ENCODE measurements at regions not wholly inside any gene's neighbourhood (a gene's known extent, or its start where the extent isn't known, plus 50 kb on each side); places are given as distances from the start of the nearest gene placed in this dataset.

DNA sequence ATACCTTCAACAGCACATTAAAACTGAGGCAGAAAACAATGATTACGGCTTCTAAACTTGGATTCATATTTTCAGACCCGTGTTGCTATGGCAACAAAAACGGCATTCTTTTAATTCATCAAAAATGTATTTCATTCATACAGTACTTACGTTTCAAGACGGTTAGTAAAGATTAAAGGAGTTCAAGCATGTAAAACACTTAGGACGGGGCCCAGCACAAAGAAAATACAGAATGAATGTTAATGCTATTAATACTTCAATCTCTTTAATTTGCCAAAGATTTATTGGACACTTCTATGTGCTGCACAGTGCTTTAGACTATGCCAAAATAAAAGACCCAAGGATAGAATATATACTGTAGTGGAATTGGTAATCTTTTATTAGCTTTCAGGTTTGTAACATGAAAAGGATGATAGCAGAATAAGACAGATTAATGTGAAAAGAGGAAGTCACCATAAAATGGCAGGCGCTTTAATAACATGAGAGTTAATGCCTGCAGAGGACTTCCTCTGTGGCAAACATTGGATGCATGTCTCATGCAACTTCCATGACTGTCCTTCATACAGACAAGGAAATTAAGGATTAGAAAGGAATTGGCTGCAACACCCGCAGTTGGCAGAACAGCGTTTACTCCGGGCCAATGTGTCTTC lies 201.6 kb upstream of the KLF6 start:
- Histone ChIP-seq H3K36me3 (ENCODE audit: control insufficient read depth, insufficient read depth, low read length) (no peaks in the 10 kb centered on the region), H3K4me3 (ENCODE audit: low read depth, low read length) (no peak overlapping the region), H3K4me1 (ENCODE audit: control insufficient read depth, insufficient read depth, low read length) (peaks cover 3% of the 10 kb centered on the region), H3K9me3 (ENCODE audit: control insufficient read depth, insufficient read depth, low read length) (no peaks in the 10 kb centered on the region), H3K27me3 (ENCODE audit: control insufficient read depth, insufficient read depth, low read length) (no peaks in the 10 kb centered on the region), H3K27ac (ENCODE audit: low read depth, low read length) (no peak overlapping the region)
- DNase-seq (ENCODE audit: low read depth in 4 of 6, low spot score in 6 of 6): peak in 4 of 6 donors; percentile 11 to 79 (median 44)
- WGBS (ENCODE audit: insufficient coverage): 68% methylated on average over 4 of the region's 10 CpGs

DNA sequence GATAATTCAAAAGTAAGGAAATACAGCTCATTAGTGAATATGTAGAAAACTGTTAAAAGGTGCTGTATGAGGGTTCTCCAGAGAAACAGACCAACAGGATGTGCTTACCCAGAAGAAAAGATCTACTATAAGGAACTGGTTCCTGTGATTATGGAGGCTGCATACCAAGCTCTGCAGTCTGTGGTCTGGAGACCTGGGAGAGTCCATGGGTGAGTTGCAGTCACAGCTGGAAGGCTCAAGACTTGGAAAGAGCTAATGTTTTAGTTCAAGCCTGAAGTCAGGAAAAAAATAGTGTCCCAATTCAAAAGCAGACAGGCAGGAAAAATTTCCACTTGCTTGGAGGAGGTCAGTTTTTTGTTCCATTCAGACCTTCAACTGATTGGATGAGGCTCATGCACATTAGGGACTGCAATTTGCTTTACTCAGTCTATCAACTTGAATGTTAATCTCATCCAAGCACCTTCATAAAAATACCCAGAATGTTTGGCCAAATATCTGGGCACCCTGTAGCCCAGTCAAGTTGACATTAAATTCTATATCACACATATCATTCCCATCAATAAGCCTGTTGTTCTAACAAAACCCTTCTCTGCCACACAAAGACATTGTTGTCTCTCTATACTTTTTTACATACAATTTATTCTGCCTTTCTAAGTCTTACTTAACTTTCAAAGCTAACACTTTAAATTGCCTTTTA lies 197.9 kb upstream of the KLF6 start:
- H3K9me3 ChIP-seq (ENCODE audit: control insufficient read depth, insufficient read depth, low read length): no peaks in the 10 kb centered on the region
- H3K4me1 ChIP-seq (ENCODE audit: control insufficient read depth, insufficient read depth, low read length): peaks cover 3% of the 10 kb centered on the region
- H3K4me3 ChIP-seq (ENCODE audit: low read depth, low read length): no peak overlapping the region
- no peaks in the 10 kb centered on the region for H3K36me3 ChIP-seq (ENCODE audit: control insufficient read depth, insufficient read depth, low read length)
- H3K27ac ChIP-seq (ENCODE audit: low read depth, low read length): no peak overlapping the region
- no peaks in the 10 kb centered on the region for H3K27me3 ChIP-seq (ENCODE audit: control insufficient read depth, insufficient read depth, low read length)
- DNase-seq (ENCODE audit: low read depth in 4 of 6, low spot score in 6 of 6): no peak

DNA sequence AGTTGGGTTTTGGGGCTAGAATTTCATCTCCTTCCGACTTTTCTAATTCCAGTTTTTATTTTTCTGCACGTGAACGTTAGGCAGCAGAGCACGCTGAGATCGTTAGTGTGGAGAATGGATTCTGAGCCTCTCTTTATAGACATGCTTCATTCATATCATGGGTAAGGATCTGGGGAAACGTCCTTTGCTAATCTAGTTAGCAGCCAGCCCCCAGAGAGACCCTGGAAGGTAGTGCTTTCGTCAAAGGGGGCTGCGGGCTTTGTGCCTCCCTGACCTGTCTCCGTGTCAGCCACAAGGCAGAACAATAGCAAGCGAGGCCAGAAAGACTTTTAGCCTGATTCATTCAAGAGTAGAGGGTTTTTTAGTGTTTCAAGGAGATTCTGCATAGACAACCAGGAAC lies 196.3 kb upstream of the KLF6 start:
- Histone ChIP-seq H3K36me3 (ENCODE audit: control insufficient read depth, insufficient read depth, low read length) (no peaks in the 10 kb centered on the region), H3K27me3 (ENCODE audit: control insufficient read depth, insufficient read depth, low read length) (no peaks in the 10 kb centered on the region), H3K9me3 (ENCODE audit: control insufficient read depth, insufficient read depth, low read length) (no peaks in the 10 kb centered on the region), H3K4me1 (ENCODE audit: control insufficient read depth, insufficient read depth, low read length) (no peaks in the 10 kb centered on the region), H3K27ac (ENCODE audit: low read depth, low read length) (no peak overlapping the region), H3K4me3 (ENCODE audit: low read depth, low read length) (no peak overlapping the region)
- WGBS (ENCODE audit: insufficient coverage): 31% methylated on average over 7 of the region's 10 CpGs
- DNase-seq (ENCODE audit: low read depth in 4 of 6, low spot score in 6 of 6): peak in 1 of 6 donors; percentile 49

GRCh38 chr10:3980660-3981059 lies 195.7 kb upstream of the KLF6 start:
- DNase-seq (ENCODE audit: low read depth in 4 of 6, low spot score in 6 of 6): no peak
- no peaks in the 10 kb centered on the region for H3K27me3 ChIP-seq (ENCODE audit: control insufficient read depth, insufficient read depth, low read length)
- H3K4me3 ChIP-seq (ENCODE audit: low read depth, low read length): no peak overlapping the region
- H3K4me1 ChIP-seq (ENCODE audit: control insufficient read depth, insufficient read depth, low read length): no peaks in the 10 kb centered on the region
- no peaks in the 10 kb centered on the region for H3K9me3 ChIP-seq (ENCODE audit: control insufficient read depth, insufficient read depth, low read length)
- H3K36me3 ChIP-seq (ENCODE audit: control insufficient read depth, insufficient read depth, low read length): no peaks in the 10 kb centered on the region
- no peak overlapping the region for H3K27ac ChIP-seq (ENCODE audit: low read depth, low read length)
- WGBS (ENCODE audit: insufficient coverage): no CpG with 5 or more reads among the region's 1 CpG

GRCh38 chr10:3980144-3980543 lies 195.1 kb upstream of the KLF6 start:
- no peaks in the 10 kb centered on the region for H3K9me3 ChIP-seq (ENCODE audit: control insufficient read depth, insufficient read depth, low read length)
- H3K27me3 ChIP-seq (ENCODE audit: control insufficient read depth, insufficient read depth, low read length): no peaks in the 10 kb centered on the region
- 25% methylated on average over 1 of the region's 4 CpGs for WGBS (ENCODE audit: insufficient coverage)
- no peak for DNase-seq (ENCODE audit: low read depth in 4 of 6, low spot score in 6 of 6)
- no peak overlapping the region for H3K27ac ChIP-seq (ENCODE audit: low read depth, low read length)
- no peaks in the 10 kb centered on the region for H3K36me3 ChIP-seq (ENCODE audit: control insufficient read depth, insufficient read depth, low read length)
- no peaks in the 10 kb centered on the region for H3K4me1 ChIP-seq (ENCODE audit: control insufficient read depth, insufficient read depth, low read length)
- no peak overlapping the region for H3K4me3 ChIP-seq (ENCODE audit: low read depth, low read length)

DNA sequence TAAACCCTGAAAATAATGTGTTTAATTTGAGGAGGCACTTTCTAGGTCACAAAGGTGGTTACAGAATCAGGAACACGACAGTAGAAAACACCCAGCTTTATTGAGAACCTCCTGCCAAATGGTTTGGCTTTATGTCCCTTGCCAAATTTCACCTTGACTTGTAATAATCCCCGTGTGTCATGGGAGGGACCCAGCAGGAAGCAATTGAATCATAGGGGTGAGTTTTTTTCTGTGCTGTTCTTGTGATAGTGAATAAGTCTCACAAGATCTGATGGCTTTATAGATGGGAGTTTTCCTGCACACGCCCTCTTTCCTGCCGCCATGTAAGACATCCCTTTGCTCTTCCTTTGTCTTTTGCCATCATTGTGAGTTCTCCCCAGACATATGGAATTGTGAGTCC lies 193.8 kb upstream of the KLF6 start:
- WGBS (ENCODE audit: insufficient coverage): 89% methylated on average over 1 of the region's 4 CpGs
- Histone ChIP-seq H3K4me3 (ENCODE audit: low read depth, low read length) (no peak overlapping the region), H3K27ac (ENCODE audit: low read depth, low read length) (no peak overlapping the region), H3K9me3 (ENCODE audit: control insufficient read depth, insufficient read depth, low read length) (no peaks in the 10 kb centered on the region), H3K36me3 (ENCODE audit: control insufficient read depth, insufficient read depth, low read length) (no peaks in the 10 kb centered on the region), H3K27me3 (ENCODE audit: control insufficient read depth, insufficient read depth, low read length) (no peaks in the 10 kb centered on the region), H3K4me1 (ENCODE audit: control insufficient read depth, insufficient read depth, low read length) (no peaks in the 10 kb centered on the region)
- DNase-seq (ENCODE audit: low read depth in 4 of 6, low spot score in 6 of 6): no peak

DNA sequence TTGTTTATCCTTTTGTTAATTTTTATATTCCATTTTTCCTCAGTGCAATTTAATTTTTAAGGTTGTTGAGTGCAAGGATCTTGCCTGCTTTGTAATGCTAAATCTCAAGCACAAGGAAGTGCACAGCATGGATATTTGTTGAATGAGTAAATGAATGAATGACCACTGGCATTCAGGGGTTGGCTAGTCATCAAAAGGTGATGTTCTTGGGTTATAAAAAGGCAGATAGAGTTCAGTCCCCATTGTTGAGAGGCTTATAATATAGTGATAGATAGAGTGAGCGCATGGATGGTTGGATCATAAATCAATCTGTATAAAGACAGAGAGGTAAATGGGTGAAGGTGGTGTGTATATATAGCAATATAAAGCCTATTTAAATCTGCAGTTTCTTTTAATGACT lies 193.2 kb upstream of the KLF6 start:
- H3K27me3 ChIP-seq (ENCODE audit: control insufficient read depth, insufficient read depth, low read length): no peaks in the 10 kb centered on the region
- H3K4me1 ChIP-seq (ENCODE audit: control insufficient read depth, insufficient read depth, low read length): no peaks in the 10 kb centered on the region
- H3K4me3 ChIP-seq (ENCODE audit: low read depth, low read length): no peak overlapping the region
- WGBS (ENCODE audit: insufficient coverage): no CpG with 5 or more reads among the region's 1 CpG
- no peaks in the 10 kb centered on the region for H3K36me3 ChIP-seq (ENCODE audit: control insufficient read depth, insufficient read depth, low read length)
- no peaks in the 10 kb centered on the region for H3K9me3 ChIP-seq (ENCODE audit: control insufficient read depth, insufficient read depth, low read length)
- no peak for DNase-seq (ENCODE audit: low read depth in 4 of 6, low spot score in 6 of 6)
- no peak overlapping the region for H3K27ac ChIP-seq (ENCODE audit: low read depth, low read length)

GRCh38 chr10:3977761-3978160 lies 192.8 kb upstream of the KLF6 start:
- no peak overlapping the region for H3K27ac ChIP-seq (ENCODE audit: low read depth, low read length)
- H3K4me3 ChIP-seq (ENCODE audit: low read depth, low read length): no peak overlapping the region
- WGBS (ENCODE audit: insufficient coverage): 89% methylated on average over 4 of the region's 6 CpGs
- H3K9me3 ChIP-seq (ENCODE audit: control insufficient read depth, insufficient read depth, low read length): no peaks in the 10 kb centered on the region
- no peaks in the 10 kb centered on the region for H3K27me3 ChIP-seq (ENCODE audit: control insufficient read depth, insufficient read depth, low read length)
- H3K4me1 ChIP-seq (ENCODE audit: control insufficient read depth, insufficient read depth, low read length): no peaks in the 10 kb centered on the region
- no peaks in the 10 kb centered on the region for H3K36me3 ChIP-seq (ENCODE audit: control insufficient read depth, insufficient read depth, low read length)
- DNase-seq (ENCODE audit: low read depth in 4 of 6, low spot score in 6 of 6): no peak

- WGBS (ENCODE audit: insufficient coverage): no CpG with 5 or more reads among the region's 1 CpG
- Histone ChIP-seq H3K4me1 (ENCODE audit: control insufficient read depth, insufficient read depth, low read length) (no peaks in the 10 kb centered on the region), H3K27me3 (ENCODE audit: control insufficient read depth, insufficient read depth, low read length) (no peaks in the 10 kb centered on the region), H3K27ac (ENCODE audit: low read depth, low read length) (no peak overlapping the region), H3K36me3 (ENCODE audit: control insufficient read depth, insufficient read depth, low read length) (no peaks in the 10 kb centered on the region), H3K4me3 (ENCODE audit: low read depth, low read length) (no peak overlapping the region), H3K9me3 (ENCODE audit: control insufficient read depth, insufficient read depth, low read length) (no peaks in the 10 kb centered on the region)
- DNase-seq (ENCODE audit: low read depth in 4 of 6, low spot score in 6 of 6): no peak
Measured at GRCh38 chr10:3976718-3977117, 191.7 kb upstream of the KLF6 start.

DNA sequence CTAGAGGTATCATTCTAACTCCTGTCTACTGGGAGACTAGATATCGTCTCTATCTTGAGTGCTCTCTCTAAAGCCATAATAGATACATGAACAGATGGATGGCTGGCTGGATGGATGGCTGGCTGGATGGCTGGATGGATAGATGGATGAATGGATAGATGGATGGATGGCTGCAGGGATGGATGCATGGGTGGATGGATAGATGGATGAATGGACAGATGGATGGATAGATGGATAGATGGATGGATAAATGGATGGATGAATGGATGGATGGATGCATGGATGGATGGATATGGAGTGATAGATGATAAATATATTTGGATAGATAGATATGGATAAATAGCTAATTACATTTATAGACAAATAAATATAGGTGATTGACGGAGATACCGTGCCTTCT lies 191.2 kb upstream of the KLF6 start:
- H3K4me3 ChIP-seq (ENCODE audit: low read depth, low read length): no peak overlapping the region
- 100% methylated on average over 1 of the region's 3 CpGs for WGBS (ENCODE audit: insufficient coverage)
- no peaks in the 10 kb centered on the region for H3K4me1 ChIP-seq (ENCODE audit: control insufficient read depth, insufficient read depth, low read length)
- no peaks in the 10 kb centered on the region for H3K27me3 ChIP-seq (ENCODE audit: control insufficient read depth, insufficient read depth, low read length)
- H3K27ac ChIP-seq (ENCODE audit: low read depth, low read length): no peak overlapping the region
- no peak for DNase-seq (ENCODE audit: low read depth in 4 of 6, low spot score in 6 of 6)
- no peaks in the 10 kb centered on the region for H3K9me3 ChIP-seq (ENCODE audit: control insufficient read depth, insufficient read depth, low read length)
- H3K36me3 ChIP-seq (ENCODE audit: control insufficient read depth, insufficient read depth, low read length): no peaks in the 10 kb centered on the region
